ENCODE measurements at regions not wholly inside any gene's neighbourhood (a gene's known extent, or its start where the extent isn't known, plus 50 kb on each side); places are given as distances from the start of the nearest gene placed in this dataset.

DNA sequence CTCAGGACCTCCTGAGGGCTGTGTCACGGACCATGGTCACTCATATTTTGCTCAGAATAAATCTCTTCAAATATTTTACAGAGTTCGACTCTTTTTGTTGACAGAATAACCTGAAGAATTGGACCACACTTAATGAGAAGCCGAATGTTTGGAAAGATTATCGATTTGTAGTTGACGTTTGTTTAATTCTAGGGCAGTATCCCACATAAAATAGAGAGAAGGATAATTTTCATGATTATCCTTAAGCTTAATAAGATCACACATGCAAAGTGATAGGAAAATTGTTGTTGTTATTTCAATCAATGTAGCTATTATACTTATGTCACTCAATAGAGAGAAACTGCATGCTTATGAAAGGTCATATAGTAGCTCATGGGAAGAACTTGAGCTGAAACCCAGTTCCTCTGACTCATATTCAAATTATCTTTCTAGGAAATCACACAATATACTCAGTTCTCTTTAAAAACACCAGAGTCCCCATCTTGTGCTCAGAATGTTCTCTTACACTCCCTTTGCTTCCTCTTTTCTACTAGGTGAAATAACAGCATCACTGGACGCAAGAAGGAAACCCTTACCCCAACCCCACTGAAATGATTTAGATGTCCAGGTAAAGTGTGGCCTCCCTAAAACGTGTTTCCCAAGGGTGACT, 982.1 kb downstream of the TSN start:
- TF ChIP-seq, protein P1, sequence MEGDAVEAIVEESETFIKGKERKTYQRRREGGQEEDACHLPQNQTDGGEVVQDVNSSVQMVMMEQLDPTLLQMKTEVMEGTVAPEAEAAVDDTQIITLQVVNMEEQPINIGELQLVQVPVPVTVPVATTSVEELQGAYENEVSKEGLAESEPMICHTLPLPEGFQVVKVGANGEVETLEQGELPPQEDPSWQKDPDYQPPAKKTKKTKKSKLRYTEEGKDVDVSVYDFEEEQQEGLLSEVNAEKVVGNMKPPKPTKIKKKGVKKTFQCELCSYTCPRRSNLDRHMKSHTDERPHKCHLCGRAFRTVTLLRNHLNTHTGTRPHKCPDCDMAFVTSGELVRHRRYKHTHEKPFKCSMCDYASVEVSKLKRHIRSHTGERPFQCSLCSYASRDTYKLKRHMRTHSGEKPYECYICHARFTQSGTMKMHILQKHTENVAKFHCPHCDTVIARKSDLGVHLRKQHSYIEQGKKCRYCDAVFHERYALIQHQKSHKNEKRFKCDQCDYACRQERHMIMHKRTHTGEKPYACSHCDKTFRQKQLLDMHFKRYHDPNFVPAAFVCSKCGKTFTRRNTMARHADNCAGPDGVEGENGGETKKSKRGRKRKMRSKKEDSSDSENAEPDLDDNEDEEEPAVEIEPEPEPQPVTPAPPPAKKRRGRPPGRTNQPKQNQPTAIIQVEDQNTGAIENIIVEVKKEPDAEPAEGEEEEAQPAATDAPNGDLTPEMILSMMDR (IDR thresholded peaks at IDR 0.05; ENCODE audit: low read depth, low read length, poor library complexity, severe bottlenecking), result no peak
- TF ChIP-seq EZH2phosphoT487 (IDR thresholded peaks at IDR 0.05; ENCODE audit: borderline replicate concordance, low read length), result no peak
